HEK293T (cell line): ENCODE measurements at regions not wholly inside any gene's neighbourhood (a gene's known extent, or its start where the extent isn't known, plus 50 kb on each side); places are given as distances from the start of the nearest gene placed in this dataset.

Experiments
- CTCF ChIA-PET: fragments of 350-600 bp; formaldehyde crosslinking; extraction: SDS; loops from one replicate; lab custom pipeline; 2021; ENCODE audit warnings: antibody characterized with exemption, inconsistent platforms; lab: Yijun Ruan, JAX
- POLR2A ChIA-PET: fragments of 350-600 bp; formaldehyde crosslinking; extraction: SDS; loops from one replicate; lab custom pipeline; 2020; ENCODE audit warnings: antibody characterized with exemption, inconsistent platforms; lab: Yijun Ruan, JAX
- DNase-seq: peaks from one replicate; pipeline ENCODE4 v3.0.0; 2012; ENCODE audit warnings: mixed read lengths; ENCODE audit errors: extremely low spot score
- ARNT ChIP-seq: fragments of 450-650 bp; IDR thresholded peaks from 2 replicates; pipeline ENCODE4 v1.6.1; 2017; ENCODE audit warnings: mild to moderate bottlenecking
- BHLHE40 ChIP-seq: fragments of 450-650 bp; IDR thresholded peaks from 2 replicates; pipeline ENCODE4 v1.6.1; 2016; ENCODE audit warnings: mild to moderate bottlenecking, moderate library complexity, borderline replicate concordance
- CTBP1 ChIP-seq: fragments of 450-650 bp; IDR thresholded peaks from 2 replicates; pipeline ENCODE4 v1.6.1; 2016; ENCODE audit warnings: borderline replicate concordance
- ELF4 ChIP-seq: fragments of 450-650 bp; IDR thresholded peaks from 2 replicates; pipeline ENCODE4 v1.6.1; 2017; ENCODE audit warnings: antibody characterized with exemption
- FOXA1 ChIP-seq: fragments of 450-650 bp; IDR thresholded peaks from 2 replicates; pipeline ENCODE4 v1.6.1; 2016; ENCODE audit warnings: mild to moderate bottlenecking
- FOXK2 ChIP-seq: fragments of 450-650 bp; IDR thresholded peaks from 2 replicates; pipeline ENCODE4 v1.6.1; 2016; ENCODE audit warnings: mild to moderate bottlenecking
- FOXM1 ChIP-seq: fragments of 450-650 bp; IDR thresholded peaks from 2 replicates; pipeline ENCODE4 v1.6.1; 2017; ENCODE audit warnings: mild to moderate bottlenecking, borderline replicate concordance
- HDGF ChIP-seq: fragments of 450-650 bp; IDR thresholded peaks from 2 replicates; pipeline ENCODE4 v1.6.1; 2017; ENCODE audit warnings: antibody characterized with exemption, borderline replicate concordance
- L3MBTL2 ChIP-seq: fragments of 450-650 bp; conservative IDR thresholded peaks from 2 replicates; pipeline ENCODE4 v1.6.1; 2016; ENCODE audit warnings: mild to moderate bottlenecking
- LEF1 ChIP-seq: fragments of 450-650 bp; IDR thresholded peaks from 2 replicates; pipeline ENCODE4 v1.6.1; 2017; ENCODE audit warnings: mild to moderate bottlenecking, borderline replicate concordance
- NFRKB ChIP-seq: fragments of 450-650 bp; IDR thresholded peaks from 2 replicates; pipeline ENCODE4 v1.6.1; 2016; ENCODE audit warnings: mild to moderate bottlenecking, moderate library complexity
- SP1 ChIP-seq: fragments of 450-650 bp; IDR thresholded peaks from 2 replicates; pipeline ENCODE4 v1.6.1; 2017
- SUZ12 ChIP-seq: fragments of 450-650 bp; IDR thresholded peaks from 2 replicates; pipeline ENCODE4 v1.6.1; 2016; ENCODE audit warnings: mild to moderate bottlenecking
- TARDBP ChIP-seq: fragments of 450-650 bp; IDR thresholded peaks from 2 replicates; pipeline ENCODE4 v1.6.1; 2016
- ZNF384 ChIP-seq: fragments of 450-650 bp; IDR thresholded peaks from 2 replicates; pipeline ENCODE4 v1.6.1; 2016
- TF ChIP-seq, protein P1 (sequence below): fragments of 450-650 bp; IDR thresholded peaks from 2 replicates; pipeline ENCODE4 v1.6.1; 2016

DNA sequence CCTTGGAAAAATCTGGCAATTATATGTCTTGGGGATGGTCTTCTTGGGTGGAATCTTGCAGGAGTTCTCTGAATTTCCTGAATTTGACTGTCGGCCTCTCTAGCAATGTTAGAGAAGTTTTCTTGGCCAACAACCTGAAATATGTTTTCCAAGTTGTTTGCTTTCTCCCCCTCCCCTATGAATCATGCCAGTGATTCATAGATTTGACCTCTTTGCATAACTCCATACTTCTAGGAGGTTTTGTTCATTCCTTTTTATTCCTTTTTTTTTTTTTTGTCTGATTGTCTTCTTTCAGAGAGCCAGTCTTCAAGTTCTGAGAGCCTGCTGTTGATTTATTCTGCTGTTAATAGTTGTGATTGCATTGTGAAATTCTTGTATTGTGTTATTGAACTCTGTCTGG is 56.7 kb upstream of the SLC44A1 start:
- CTCF ChIA-PET: no interaction called here
- TF ChIP-seq TARDBP: no peak
- POLR2A ChIA-PET: no interaction called here
- DNase-seq: no peak

GRCh38 chr9:105188746-105189145 is 55.7 kb upstream of the SLC44A1 start:
- TF ChIP-seq NFRKB (no peak), CTBP1 (no peak), ELF4 (no peak), BHLHE40 (no peak), L3MBTL2 (no peak), FOXK2 (no peak), SP1 (no peak), ARNT (no peak), HDGF (no peak), SUZ12 (no peak), TARDBP (no peak), FOXA1 (no peak), ZNF384 (no peak), FOXM1 (no peak), LEF1 (no peak)
- TF ChIP-seq, protein P1, sequence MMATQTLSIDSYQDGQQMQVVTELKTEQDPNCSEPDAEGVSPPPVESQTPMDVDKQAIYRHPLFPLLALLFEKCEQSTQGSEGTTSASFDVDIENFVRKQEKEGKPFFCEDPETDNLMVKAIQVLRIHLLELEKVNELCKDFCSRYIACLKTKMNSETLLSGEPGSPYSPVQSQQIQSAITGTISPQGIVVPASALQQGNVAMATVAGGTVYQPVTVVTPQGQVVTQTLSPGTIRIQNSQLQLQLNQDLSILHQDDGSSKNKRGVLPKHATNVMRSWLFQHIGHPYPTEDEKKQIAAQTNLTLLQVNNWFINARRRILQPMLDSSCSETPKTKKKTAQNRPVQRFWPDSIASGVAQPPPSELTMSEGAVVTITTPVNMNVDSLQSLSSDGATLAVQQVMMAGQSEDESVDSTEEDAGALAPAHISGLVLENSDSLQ: no peak
- POLR2A ChIA-PET: no interaction called here
- DNase-seq: no peak
- CTCF ChIA-PET: no interaction called here

DNA sequence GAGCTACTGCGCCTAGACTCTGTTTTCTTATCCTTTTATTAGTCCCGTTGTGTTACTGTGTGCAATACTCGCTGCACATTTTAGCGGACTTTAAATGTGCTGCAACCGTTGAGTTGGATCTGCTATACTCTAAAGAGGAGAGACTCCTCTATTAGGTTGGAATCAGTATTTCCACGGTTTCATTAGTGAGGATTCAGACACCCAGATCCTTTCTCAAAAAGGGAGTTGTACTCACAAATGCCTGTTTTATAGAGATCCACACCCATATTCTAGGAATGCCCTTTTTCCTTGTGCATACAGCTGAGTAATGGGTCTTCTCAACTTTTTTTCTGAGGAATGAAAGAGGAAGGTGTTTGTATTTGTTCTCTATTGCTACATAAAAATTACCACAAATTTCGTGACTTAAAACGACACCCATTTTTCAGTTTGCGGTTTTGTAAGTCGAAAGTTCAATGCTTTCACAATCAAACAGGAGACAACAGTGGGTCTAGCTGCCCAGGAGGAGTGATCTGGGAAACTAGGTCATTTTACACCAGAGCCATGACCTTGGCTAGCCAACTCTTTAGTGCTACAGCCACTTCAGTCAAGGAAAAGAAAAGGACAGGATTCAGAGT is 52.8 kb upstream of the SLC44A1 start:
- TF ChIP-seq, protein P1: no peak
- DNase-seq: no peak
- CTCF ChIA-PET: interaction anchor here (0.6 kb wide), 1 partner anchor 97 kb away, joined by 6 read pairs; no protein-coding TSS in a partner anchor
- POLR2A ChIA-PET: no interaction called here

- ChIA-PET POLR2A (no interaction called here), CTCF (no interaction called here)
- TF ChIP-seq BHLHE40: no peak
- TF ChIP-seq FOXK2: no peak
- TF ChIP-seq SUZ12: no peak
- no peak for DNase-seq
These were observed 50.9 kb upstream of the SLC44A1 start for GRCh38 chr9:105193560-105193959.

GRCh38 chr9:105194234-105194633 is 50.2 kb upstream of the SLC44A1 start:
- CTCF ChIA-PET: no interaction called here

More at GRCh38 chr9:105194234-105194633, 50.2 kb upstream of the SLC44A1 start:
- DNase-seq: no peak
- TF ChIP-seq ARNT (no peak), ELF4 (no peak), LEF1 (no peak), BHLHE40 (no peak), FOXK2 (no peak), SUZ12 (no peak), SP1 (no peak), CTBP1 (no peak), HDGF (no peak), NFRKB (no peak), FOXM1 (no peak), ZNF384 (no peak), TARDBP (no peak)
- TF ChIP-seq, protein P1: no peak
- POLR2A ChIA-PET: no interaction called here
